GM19239 (cell line): ENCODE measurements at regions not wholly inside any gene's neighbourhood (a gene's known extent, or its start where the extent isn't known, plus 50 kb on each side); places are given as distances from the start of the nearest gene placed in this dataset.

Source experiments
- DNase-seq: peaks from one replicate; pipeline ENCODE4 v3.0.0; 2011; ENCODE audit warnings: low spot score; ENCODE audit not compliant: insufficient read length
- FAIRE-seq: peaks from 2 replicates; lab custom pipeline; 2011; peaks lifted over from hg19 to GRCh38; lab: Jason Lieb, UNC

GRCh38 chr4:165609653-165610052 is 230.8 kb downstream of the CPE start:
- FAIRE-seq (no peak), DNase-seq (no peak)

GRCh38 chr4:165610679-165611437 is 232.1 kb downstream of the CPE start:
- no peak for DNase-seq
- FAIRE-seq = no peak

- peak; percentile 1 for DNase-seq
- no peak for FAIRE-seq
Observed at GRCh38 chr4:165612936-165613335, 234.1 kb downstream of the CPE start.

GRCh38 chr4:165613581-165613980 is 234.8 kb downstream of the CPE start:
- no peak for FAIRE-seq

GRCh38 chr4:165620913-165621312 is 242.1 kb downstream of the CPE start:
- no peak for DNase-seq
- no peak for FAIRE-seq

More at GRCh38 chr4:165613581-165613980, 234.8 kb downstream of the CPE start:
- DNase-seq = no peak

GRCh38 chr4:165621983-165622382 is 243.2 kb downstream of the CPE start:
- DNase-seq = no peak

GRCh38 chr4:165625281-165625680 is 246.5 kb downstream of the CPE start:
- no peak for DNase-seq
- FAIRE-seq = no peak

More at GRCh38 chr4:165621983-165622382, 243.2 kb downstream of the CPE start:
- FAIRE-seq = no peak

GRCh38 chr4:165626316-165626715 is 246.7 kb upstream of the TLL1 start:
- DNase-seq (no peak), FAIRE-seq (no peak)

- DNase-seq (no peak), FAIRE-seq (no peak)
Observed at GRCh38 chr4:165627128-165627527, 245.9 kb upstream of the TLL1 start.

GRCh38 chr4:165627548-165627947 is 245.5 kb upstream of the TLL1 start:
- DNase-seq = no peak
- no peak for FAIRE-seq

GRCh38 chr4:165628572-165628971 is 244.5 kb upstream of the TLL1 start:
- FAIRE-seq (no peak), DNase-seq (no peak)

GRCh38 chr4:165630671-165631070 is 242.4 kb upstream of the TLL1 start:
- DNase-seq = no peak
- FAIRE-seq = no peak

- peak; percentile 4 for FAIRE-seq
- DNase-seq = no peak
Observed at GRCh38 chr4:165631208-165631894, 241.7 kb upstream of the TLL1 start.

- no peak for DNase-seq
- no peak for FAIRE-seq
Observed at GRCh38 chr4:165631912-165632311, 241.1 kb upstream of the TLL1 start.

- no peak for FAIRE-seq
- no peak for DNase-seq
Observed at GRCh38 chr4:165634766-165635165, 238.3 kb upstream of the TLL1 start.

- no peak for FAIRE-seq
- DNase-seq = no peak
Observed at GRCh38 chr4:165635381-165635780, 237.7 kb upstream of the TLL1 start.

GRCh38 chr4:165635951-165636350 is 237.1 kb upstream of the TLL1 start:
- DNase-seq = no peak
- FAIRE-seq = no peak

- FAIRE-seq = no peak
Observed at GRCh38 chr4:165651901-165652300, 221.1 kb upstream of the TLL1 start.

GRCh38 chr4:165654556-165654955 is 218.5 kb upstream of the TLL1 start:
- no peak for FAIRE-seq
- DNase-seq = no peak

More at GRCh38 chr4:165651901-165652300, 221.1 kb upstream of the TLL1 start:
- no peak for DNase-seq

- DNase-seq = no peak
- no peak for FAIRE-seq
Observed at GRCh38 chr4:165656399-165656798, 216.6 kb upstream of the TLL1 start.

- FAIRE-seq = no peak
- DNase-seq = no peak
Observed at GRCh38 chr4:165656829-165657490, 216.1 kb upstream of the TLL1 start.
